SU-DHL-6 (cell line): ENCODE measurements at regions not wholly inside any gene's neighbourhood (a gene's known extent, or its start where the extent isn't known, plus 50 kb on each side); places are given as distances from the start of the nearest gene placed in this dataset.

Experiments used
- H2AFZ ChIP-seq: fragments of 200-600 bp; sonication (generic); 2 replicates; pipeline ENCODE4 v1.6.1; 2014; ENCODE audit warnings: low read depth, mild to moderate bottlenecking, moderate library complexity, mixed read lengths, antibody characterized with exemption, low read length; ENCODE audit not compliant: severe bottlenecking
- H3F3A ChIP-seq: fragments of 200-600 bp; shearing (Covaris generic); 2 replicates; pipeline ENCODE4 v1.6.0; 2016; ENCODE audit warnings: antibody characterized with exemption, mild to moderate bottlenecking; ENCODE audit not compliant: insufficient read depth
- H3K27ac ChIP-seq: fragments of 200-600 bp; sonication (generic); 2 replicates; pipeline ENCODE4 v1.5.1; 2016; ENCODE audit warnings: low read depth, mild to moderate bottlenecking, low read length, moderate library complexity, mixed read lengths
- H3K27me3 ChIP-seq: fragments of 200-600 bp; sonication (generic), shearing (Covaris generic); 2 replicates; pipeline ENCODE4 v1.6.0; 2014; ENCODE audit warnings: mild to moderate bottlenecking, low read length
- H3K36me3 ChIP-seq: fragments of 200-600 bp; sonication (generic); 2 replicates; pipeline ENCODE4 v1.6.1; 2014; ENCODE audit warnings: mild to moderate bottlenecking, low read length, mixed read lengths
- H3K4me2 ChIP-seq: fragments of 300-600, 200-600 bp; shearing (Covaris generic), sonication (generic); 2 replicates; pipeline ENCODE4 v1.6.0; 2014; ENCODE audit warnings: low read length, low read depth, mild to moderate bottlenecking; ENCODE audit not compliant: poor library complexity, severe bottlenecking
- H3K4me3 ChIP-seq: fragments of 200-600 bp; sonication (generic); 2 replicates; pipeline ENCODE4 v1.5.1; 2014; ENCODE audit warnings: antibody characterized with exemption, low read length, mild to moderate bottlenecking, mixed read lengths; ENCODE audit not compliant: insufficient read depth, poor library complexity, severe bottlenecking
- H3K79me2 ChIP-seq: fragments of 200-600 bp; sonication (generic); 2 replicates; pipeline ENCODE4 v1.6.1; 2014; ENCODE audit warnings: mild to moderate bottlenecking, low read length, moderate library complexity; ENCODE audit not compliant: insufficient read depth
- H3K9ac ChIP-seq: fragments of 200-600 bp; sonication (generic); 2 replicates; pipeline ENCODE4 v1.7.0; 2014; ENCODE audit warnings: mild to moderate bottlenecking, low read length
- H3K9me2 ChIP-seq: fragments of 200-600 bp; sonication (generic); replicated peaks from 2 replicates; pipeline ENCODE4 v1.6.1; 2014; ENCODE audit warnings: low read length; ENCODE audit not compliant: insufficient read depth
- H3K9me3 ChIP-seq: fragments of 200-600 bp; sonication (generic); 2 replicates; pipeline ENCODE4 v1.6.1; 2014; ENCODE audit warnings: low read length, mixed read lengths; ENCODE audit not compliant: insufficient read depth
- H4K20me1 ChIP-seq: fragments of 200-600 bp; sonication (generic); 2 replicates; pipeline ENCODE4 v1.6.1; 2014; ENCODE audit warnings: low read depth, mild to moderate bottlenecking, antibody characterized with exemption, low read length, moderate library complexity, mixed read lengths
- EZH2phosphoT487 ChIP-seq: fragments of 200-600 bp; sonication (generic), shearing (Covaris generic); conservative IDR thresholded peaks from 2 replicates; pipeline ENCODE4 v1.6.1; 2018; ENCODE audit warnings: mild to moderate bottlenecking, antibody characterized with exemption, low read length, moderate library complexity, mixed read lengths
- TF ChIP-seq, protein P1 (sequence below): fragments of 200-600 bp; sonication (generic); IDR thresholded peaks from one replicate; pipeline ENCODE4 v1.5.1; 2017; ENCODE audit warnings: antibody characterized with exemption, mild to moderate bottlenecking, low read length, moderate library complexity; ENCODE audit not compliant: insufficient read depth, poor library complexity, severe bottlenecking

DNA sequence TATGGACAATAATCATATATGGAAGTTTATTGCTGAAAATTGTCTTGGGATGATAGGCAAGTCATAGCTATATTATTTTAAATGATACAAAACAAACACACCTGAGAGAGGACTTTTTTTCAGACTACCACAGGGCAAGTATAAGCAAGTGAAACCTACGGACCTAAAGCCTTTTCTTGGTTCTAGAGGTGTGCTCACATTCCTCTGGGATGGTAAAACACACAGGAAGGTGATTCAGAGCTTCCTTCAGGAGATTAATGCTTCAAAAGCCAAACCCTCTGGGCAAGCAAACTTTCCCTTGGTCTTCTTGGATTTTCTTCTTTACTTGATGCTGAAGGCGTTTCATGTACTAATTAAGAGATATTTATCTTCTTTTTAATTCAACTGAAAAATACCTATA lies 60.1 kb upstream of the ACSL4 start:
- Histone ChIP-seq H3K4me2 (no peak overlapping the region), H3K9me3 (no peaks in the 10 kb centered on the region), H3K9me2 (no peaks in the 10 kb centered on the region), H2AFZ (no peak overlapping the region), H3K9ac (no peak overlapping the region), H3K36me3 (no peaks in the 10 kb centered on the region), H3K79me2 (no peaks in the 10 kb centered on the region), H3K27me3 (no peaks in the 10 kb centered on the region), H3K4me3 (no peak overlapping the region), H4K20me1 (no peaks in the 10 kb centered on the region), H3F3A (no peaks in the 10 kb centered on the region), H3K27ac (no peak overlapping the region)
- no peak for TF ChIP-seq EZH2phosphoT487
- TF ChIP-seq, protein P1, sequence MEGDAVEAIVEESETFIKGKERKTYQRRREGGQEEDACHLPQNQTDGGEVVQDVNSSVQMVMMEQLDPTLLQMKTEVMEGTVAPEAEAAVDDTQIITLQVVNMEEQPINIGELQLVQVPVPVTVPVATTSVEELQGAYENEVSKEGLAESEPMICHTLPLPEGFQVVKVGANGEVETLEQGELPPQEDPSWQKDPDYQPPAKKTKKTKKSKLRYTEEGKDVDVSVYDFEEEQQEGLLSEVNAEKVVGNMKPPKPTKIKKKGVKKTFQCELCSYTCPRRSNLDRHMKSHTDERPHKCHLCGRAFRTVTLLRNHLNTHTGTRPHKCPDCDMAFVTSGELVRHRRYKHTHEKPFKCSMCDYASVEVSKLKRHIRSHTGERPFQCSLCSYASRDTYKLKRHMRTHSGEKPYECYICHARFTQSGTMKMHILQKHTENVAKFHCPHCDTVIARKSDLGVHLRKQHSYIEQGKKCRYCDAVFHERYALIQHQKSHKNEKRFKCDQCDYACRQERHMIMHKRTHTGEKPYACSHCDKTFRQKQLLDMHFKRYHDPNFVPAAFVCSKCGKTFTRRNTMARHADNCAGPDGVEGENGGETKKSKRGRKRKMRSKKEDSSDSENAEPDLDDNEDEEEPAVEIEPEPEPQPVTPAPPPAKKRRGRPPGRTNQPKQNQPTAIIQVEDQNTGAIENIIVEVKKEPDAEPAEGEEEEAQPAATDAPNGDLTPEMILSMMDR = no peak

DNA sequence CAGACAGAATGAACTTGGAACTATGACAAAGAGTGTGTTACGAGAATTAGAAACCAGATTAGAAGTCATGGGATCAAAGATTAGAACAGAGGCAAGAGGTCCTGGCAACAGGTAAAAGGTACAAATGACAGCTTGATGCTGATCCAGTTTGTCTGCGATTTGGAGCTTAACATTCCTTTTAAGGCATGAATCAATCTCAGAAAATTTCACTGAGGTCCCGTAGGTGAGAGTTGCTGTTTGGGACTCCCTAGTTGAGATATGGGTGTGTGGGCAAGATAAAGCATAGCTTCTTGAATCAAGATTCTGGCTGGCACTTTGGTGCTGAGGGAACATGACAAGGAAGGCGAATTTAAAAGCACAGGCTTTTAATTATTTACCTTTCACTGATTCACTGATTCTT lies 62.6 kb upstream of the ACSL4 start:
- H3K4me3 ChIP-seq = no peak overlapping the region
- H3K79me2 ChIP-seq = no peaks in the 10 kb centered on the region
- H3K9me3 ChIP-seq = no peaks in the 10 kb centered on the region
- TF ChIP-seq, protein P1 = no peak
- no peak for TF ChIP-seq EZH2phosphoT487
- H3K36me3 ChIP-seq = no peaks in the 10 kb centered on the region
- H3K27me3 ChIP-seq = no peaks in the 10 kb centered on the region
- H3F3A ChIP-seq = no peaks in the 10 kb centered on the region
- no peak overlapping the region for H3K4me2 ChIP-seq
- H3K27ac ChIP-seq = no peak overlapping the region
- H4K20me1 ChIP-seq = no peaks in the 10 kb centered on the region
- H3K9me2 ChIP-seq = no peaks in the 10 kb centered on the region
- H3K9ac ChIP-seq = no peak overlapping the region
- no peak overlapping the region for H2AFZ ChIP-seq

DNA sequence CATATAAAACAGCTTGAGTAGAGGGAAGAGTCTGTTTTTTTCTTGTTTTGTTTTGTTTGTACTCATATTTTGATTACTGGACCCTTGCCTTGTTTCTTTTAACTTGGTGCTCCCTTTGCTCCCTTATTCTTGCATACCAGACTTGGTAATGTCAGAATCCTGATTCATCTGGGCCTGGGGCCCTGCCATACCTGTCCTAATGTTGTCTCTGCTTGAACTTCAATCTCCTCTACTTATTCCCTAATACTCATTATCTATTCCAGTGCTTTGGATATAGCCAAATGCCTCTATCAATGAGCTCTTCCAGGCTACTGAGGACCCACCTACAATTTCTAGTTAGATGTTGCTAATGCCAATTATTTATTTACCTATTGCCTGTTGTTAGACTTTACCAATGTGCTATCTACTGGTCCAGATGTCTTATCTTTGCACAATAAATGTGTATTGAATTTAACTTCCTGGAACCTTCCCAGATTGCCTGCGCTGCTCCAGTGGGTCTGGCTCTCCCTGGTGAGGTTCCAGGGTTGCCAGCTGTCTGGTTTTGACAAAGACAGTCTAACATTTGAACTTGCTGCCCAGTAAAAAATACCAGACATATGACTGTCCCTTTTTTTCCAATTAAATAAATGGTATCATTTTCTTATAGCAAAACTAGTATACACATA lies 64.4 kb upstream of the ACSL4 start:
- Histone ChIP-seq H3K4me3 (no peak overlapping the region), H3K9ac (no peak overlapping the region), H3F3A (no peaks in the 10 kb centered on the region), H3K4me2 (no peak overlapping the region), H2AFZ (no peak overlapping the region), H4K20me1 (no peaks in the 10 kb centered on the region), H3K27ac (no peak overlapping the region), H3K36me3 (no peaks in the 10 kb centered on the region), H3K9me3 (no peaks in the 10 kb centered on the region), H3K9me2 (no peaks in the 10 kb centered on the region), H3K27me3 (no peaks in the 10 kb centered on the region), H3K79me2 (no peaks in the 10 kb centered on the region)
- TF ChIP-seq, protein P1 = no peak
- no peak for TF ChIP-seq EZH2phosphoT487
